Gastroesophageal sphincter (tissue), 3 donors: ENCODE measurements at regions not wholly inside any gene's neighbourhood (a gene's known extent, or its start where the extent isn't known, plus 50 kb on each side); places are given as distances from the start of the nearest gene placed in this dataset.

Experiments
- CTCF ChIP-seq, 4 experiments: fragments of 200-600 bp in 2 of 4; fragments of 450-650 bp in 2 of 4; sonication (generic) in 1 of 4; IDR thresholded peaks; one replicate each; pipeline ENCODE4 v1.5.1; 2017 to 2019; ENCODE audit warnings: antibody characterized with exemption in 4 of 4, mild to moderate bottlenecking in 2 of 4, moderate library complexity in 2 of 4
- EP300 ChIP-seq: sonication (generic); formaldehyde crosslinking; IDR thresholded peaks from one replicate; pipeline ENCODE4 v1.6.1; 2017; ENCODE audit warnings: antibody characterized with exemption, mild to moderate bottlenecking
- POLR2AphosphoS5 ChIP-seq: sonication (generic); formaldehyde crosslinking; IDR thresholded peaks from one replicate; pipeline ENCODE4 v1.6.1; 2017; ENCODE audit warnings: antibody characterized with exemption

- TF ChIP-seq CTCF (IDR thresholded peaks at IDR 0.05) (no peak), EP300 (no peak), POLR2AphosphoS5 (no peak)
Observed at GRCh38 chr20:48196001-48196400, 410.7 kb upstream of the SULF2 start.
